GM21576 (cell line): ENCODE measurements at regions not wholly inside any gene's neighbourhood (a gene's known extent, or its start where the extent isn't known, plus 50 kb on each side); places are given as distances from the start of the nearest gene placed in this dataset.
A peak's percentile ranks its signal among the peaks of the same experiment; 100 is the strongest.

Source experiments
- ATAC-seq: cut with Tn5 transposase; IDR thresholded peaks from one replicate; pipeline ENCODE4 v1.9.1; 2021; ENCODE audit warnings: mild to moderate bottlenecking, moderate library complexity; ENCODE audit not compliant: unreplicated experiment

DNA sequence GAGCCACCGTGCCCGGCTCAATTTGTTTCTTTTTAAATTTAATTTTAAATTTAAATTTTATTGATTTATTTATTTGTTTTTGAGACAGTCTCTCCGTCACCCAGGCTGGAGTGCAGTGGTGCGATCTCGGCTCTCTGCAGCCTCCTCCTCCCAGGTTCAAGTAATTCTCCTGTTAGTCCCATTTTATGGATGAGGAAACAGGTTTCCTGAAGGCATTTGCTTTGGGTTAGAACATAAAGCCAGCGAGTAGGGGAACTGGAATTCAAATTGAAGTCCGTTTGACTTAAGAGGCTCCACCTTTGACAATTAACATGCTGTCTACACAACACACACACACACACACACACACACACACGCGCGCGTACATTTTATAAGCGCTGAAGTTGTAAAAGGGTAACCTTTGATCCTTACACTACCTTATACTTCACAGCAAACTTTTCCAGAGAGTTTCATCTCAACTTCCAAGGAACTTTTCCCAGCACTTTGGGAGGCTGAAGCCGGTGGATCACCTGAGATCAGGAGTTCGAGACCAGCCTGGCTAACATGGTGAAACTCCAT lies 232.0 kb downstream of the BCAS1 start:
- ATAC-seq = no peak

DNA sequence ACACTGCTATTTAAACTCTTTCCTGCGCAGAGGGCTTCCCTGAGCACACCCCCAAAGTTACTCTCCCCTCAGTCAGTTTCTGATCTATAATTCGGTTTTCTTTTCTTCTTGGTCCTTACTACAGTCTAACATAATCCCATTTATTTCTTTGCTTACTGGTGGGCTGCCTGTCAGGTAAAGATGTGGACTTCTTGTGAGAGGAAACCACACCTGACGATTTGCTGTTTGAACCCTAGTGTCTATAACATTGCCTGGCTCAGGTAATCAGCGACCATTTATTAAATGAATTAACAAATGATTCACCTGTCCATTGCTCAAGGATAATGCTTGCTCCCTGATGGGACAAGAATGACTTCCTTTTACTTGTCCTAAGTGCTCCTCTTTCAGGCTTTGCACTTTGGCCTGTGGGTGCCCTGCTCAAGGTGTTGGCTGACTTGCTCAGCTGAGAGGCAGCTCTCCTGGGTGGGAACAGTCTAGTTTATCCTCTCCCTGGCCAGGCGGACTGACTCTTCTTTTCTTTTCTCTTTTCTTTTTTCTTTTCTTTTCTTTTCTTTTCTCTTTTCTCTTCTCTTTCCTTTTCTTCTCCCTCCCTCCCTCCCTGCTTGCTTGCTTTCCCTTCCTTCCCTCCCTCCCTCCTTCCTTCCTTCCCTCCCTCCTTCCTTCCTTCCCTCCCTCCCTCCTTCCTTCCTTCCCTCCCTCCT lies 233.1 kb downstream of the BCAS1 start:
- no peak for ATAC-seq

DNA sequence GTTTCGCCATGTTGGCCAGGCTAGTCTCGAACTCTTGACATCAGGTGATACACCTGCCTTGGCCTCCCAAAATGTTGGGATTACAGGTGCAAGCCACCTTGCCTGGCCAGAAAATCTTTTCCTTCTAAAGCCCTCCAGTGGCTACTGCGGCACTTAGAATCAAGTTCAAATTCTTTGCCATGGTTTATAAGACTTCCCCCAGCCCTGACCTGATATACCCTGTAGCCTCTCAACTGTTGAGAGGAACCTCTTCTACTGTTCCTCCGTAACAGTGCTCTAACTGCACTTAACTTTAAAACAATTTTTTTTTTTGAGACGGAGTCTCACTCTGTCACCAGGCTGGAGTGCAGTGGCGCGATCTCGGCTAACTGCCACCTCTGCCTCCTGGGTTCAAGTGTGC lies 235.6 kb downstream of the BCAS1 start:
- no peak for ATAC-seq

DNA sequence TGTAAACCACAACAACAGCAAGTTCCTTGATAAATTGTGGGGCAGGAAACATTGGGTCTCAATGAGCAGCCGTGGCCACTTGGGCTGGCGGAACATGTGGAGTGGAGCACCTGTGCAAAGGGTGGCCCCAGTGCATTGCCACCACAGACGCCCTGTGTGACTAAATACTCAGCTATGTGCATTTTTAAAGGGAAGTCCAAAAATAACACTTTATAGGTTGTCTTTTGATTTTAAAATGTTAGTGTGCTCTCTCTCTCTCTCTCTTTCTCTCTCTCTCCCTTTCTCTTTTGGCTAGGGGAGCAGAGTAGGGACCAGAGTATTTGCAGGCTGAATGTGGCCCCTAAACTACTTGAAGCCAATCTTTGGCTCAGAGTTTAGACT lies 236.3 kb downstream of the BCAS1 start:
- ATAC-seq = no peak

DNA sequence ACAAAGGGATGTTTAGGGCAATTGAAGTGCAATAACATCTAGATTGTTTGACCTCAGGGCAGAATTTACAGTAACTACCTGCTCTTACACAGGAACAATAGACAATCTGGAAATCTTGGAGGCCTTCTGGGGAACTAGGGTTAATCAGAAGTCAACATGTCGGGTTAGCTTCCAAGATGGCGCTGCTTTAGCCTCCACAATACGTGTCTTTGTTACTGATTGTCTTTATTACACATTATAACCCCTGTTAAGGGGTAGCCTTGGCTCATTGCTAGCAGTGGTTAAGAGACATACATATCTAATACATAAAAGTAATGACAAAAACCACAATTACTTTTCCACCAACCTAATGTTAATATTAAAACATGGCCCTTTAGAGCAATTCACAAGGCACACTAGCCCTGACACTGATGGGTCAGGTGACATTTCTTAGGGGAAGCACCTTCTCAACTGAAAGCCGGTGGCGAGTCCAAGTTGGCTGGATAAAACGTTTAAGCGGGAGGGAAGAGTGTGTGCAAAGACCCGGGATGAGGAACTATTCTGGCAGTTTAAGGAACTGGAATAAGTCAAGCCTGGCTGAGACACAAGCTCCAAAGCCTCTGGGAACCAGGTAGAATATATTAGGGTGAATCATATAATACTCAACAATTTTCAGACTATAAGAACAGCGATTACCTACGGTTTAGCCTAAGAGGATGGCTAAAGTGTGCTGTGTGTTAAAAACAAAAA lies 236.9 kb downstream of the BCAS1 start:
- no peak for ATAC-seq

DNA sequence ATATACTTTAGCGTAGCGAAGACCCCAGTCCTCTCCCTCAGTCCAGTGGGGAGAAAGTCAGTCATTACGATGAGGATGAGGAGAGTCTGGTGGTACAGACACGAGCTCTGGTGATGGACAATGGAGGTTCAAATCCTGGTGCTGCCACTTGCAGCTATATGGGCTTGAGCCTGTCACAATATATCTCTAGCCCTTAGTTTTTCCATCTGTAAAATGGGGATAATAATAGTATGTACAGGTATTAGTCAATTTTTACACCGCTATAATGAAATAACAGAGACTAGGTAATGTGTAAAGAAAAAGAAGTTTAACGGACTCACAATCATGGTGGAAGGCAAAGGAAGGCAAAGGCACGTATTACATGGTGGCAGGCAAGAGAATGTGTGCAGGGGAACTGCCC lies 237.9 kb downstream of the BCAS1 start:
- no peak for ATAC-seq

DNA sequence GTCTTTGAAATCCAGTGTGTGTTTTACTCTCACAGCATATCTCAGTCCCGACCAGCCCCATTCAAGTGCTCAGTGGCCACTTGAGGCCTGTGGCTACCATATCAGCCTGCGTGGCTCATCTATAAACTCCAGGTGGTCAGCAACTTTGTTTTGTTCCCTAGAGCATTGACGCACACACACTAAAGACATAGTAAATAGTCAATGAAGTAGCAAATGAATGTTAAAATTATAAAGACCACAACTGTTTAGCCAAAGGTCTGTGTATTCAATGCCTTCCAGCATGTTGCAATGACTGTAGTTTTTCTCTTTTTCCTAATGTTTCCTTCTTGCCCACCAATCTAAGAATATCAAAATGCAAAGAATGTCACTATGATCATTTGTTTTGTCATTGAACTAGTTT lies 238.2 kb upstream of the ZNF217 start:
- ATAC-seq = no peak

DNA sequence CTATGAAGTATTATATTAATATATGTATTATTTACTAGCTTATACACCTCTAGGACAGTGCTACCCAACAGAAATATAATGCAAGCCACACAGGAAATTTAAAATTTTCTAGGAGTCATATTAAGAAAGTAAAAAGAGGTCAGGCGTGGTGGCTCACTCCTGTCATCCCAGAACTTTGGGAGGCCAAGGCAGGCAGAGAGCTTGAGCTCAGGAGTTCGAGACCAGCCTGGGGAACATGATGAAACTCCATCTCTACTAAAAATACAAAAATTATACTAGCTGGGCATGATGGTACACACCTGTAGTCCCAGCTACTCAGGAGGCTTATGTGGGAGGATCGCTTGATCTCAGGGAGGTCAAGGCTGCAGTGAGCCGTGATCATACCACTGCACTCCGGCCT lies 237.6 kb upstream of the ZNF217 start:
- ATAC-seq = no peak

DNA sequence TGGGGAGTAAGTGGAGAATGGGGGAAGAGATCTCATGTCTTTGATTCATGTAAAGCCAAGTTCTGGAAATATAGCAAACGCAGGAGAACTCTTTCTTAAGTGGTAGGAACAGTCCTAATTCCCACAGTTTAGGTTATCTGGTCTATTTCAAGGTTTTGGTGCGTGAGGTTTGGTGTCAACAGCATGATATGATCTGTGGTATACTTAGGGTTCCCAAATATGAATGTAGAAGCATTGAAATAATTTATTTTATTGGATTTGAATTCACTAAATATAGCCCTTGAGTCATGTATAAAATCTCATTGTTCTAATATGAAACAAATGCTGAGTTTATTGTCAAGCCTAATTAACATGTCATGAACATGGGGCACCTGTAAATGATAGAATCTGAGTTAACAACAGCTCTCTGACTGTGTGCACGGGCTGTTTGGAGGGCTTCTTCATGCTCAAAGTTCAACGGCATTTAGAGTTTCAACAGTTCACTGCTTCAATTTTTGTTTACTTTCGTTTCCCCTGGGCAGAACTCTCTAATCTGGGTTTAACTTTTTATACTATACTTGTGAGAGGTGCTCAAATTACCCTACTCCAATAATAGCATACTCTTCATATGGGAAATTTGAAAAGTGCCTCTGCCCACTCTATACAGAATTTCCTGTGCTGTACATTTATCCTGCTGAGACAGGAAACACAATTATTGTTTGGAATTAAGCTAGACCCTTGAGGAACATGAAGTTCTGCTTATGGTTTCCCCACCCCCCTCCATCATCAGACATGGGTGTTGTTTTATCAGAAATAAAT lies 236.3 kb upstream of the ZNF217 start:
- ATAC-seq = peak; percentile 45

DNA sequence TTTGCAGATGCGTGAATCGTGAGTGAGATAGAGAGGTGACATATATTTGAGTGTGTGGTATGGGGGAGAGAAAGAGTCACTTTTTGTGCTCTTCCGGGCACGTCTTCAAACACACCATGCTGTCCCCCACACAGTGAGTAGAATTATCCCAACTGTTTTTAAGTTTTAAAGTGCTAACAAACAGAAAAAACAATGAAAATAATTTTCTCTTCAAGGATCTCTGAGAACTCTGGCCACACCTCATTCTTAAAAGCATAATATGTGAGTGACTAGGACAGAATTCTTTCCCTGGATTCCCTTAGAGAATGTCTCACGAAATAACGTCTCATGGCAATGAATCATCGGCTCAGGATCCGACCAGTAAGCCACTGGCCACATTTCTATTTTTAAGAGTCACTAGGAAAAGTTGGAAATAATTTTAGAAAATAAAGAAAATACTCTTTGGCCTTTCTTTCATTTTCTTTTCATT lies 235.7 kb upstream of the ZNF217 start:
- ATAC-seq = no peak

DNA sequence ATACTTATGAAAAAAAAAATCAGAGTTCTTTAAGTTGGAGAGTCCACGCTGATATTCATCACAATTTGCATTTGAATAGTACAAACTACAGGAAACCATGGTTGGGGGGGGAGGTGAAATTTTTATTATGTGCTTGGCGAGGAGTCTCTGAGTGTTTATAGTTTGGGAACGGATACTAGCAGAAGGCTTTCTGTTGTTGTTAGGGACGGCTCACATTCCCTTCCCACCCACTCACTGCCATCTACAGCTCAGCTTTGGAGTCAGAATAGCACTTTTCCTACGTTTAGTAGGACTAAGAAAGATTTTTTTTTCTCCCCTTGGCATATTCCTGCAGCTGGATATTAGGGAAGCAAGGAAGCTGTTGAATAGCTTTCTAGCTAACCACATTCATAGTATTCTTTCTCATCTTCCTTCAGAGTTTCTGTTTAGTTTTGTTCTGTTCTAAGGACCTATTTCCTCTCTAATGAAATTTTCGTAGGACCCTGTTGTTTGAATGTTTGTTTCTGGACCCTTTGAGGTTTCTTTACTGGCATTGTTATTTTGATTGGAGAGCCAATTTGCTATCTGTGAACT lies 235.1 kb upstream of the ZNF217 start:
- no peak for ATAC-seq

DNA sequence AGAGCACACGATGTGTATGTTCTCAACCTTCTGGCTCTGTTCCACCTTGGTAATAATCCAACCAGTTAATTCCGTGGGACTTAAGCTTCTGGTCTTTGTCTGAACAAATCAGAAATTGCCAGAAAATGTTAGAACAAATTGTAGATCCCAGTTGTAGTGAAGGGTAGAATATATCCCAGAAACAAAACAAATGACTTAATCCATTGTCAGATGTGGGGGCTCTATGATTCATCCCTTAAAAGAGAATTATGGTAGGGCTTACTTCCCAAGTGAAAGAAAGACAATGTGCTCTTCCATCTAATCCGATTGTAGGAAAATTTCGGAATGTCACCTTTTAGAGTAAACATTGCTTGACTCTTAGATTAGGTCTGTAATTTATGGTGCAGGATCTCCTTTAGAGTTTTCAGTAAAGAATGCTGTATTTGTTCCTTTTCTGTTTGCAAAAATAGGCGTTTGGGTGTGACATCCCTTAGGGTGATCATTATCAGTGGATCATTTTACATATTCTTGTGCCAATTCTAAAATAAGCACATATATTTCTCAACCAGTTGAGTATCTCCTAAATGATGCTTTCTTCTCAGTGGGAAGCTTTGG lies 234.5 kb upstream of the ZNF217 start:
- ATAC-seq = no peak

DNA sequence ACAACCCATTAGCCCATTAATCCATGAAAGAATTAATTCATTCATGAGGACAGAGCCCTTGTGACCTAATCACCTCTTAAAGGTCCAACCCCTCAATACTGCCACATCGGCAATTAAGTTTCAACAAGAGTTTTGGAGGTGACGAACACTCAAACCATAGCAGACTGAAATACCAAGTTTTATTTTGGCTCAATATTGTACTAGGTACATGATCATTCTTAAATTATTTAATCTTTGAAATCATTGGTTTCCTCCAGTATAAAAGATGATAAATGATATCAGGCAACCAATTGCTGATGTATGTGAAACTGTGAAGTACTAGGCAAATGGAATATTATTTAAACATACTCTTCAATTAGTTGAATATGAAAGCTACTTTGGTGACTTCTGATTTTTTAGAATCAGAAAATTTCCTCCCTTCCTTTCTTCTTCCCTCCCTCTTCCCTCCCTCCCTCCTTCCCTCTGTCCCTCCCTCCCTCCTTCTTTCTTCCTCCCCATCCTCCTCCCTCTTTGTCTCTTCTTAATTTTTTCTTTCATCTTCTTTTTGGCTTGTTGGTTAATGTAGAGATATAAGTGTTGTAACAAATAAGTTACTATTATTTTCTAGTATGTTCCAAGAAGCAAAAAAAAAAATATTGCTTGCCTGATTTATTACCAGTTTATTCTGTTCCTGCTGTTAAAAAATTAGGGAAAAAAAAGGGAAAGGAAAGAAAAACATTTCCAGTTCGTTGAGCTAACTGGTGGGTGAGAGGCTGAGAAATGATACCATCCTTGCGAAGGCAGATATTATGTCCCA lies 233.9 kb upstream of the ZNF217 start:
- no peak for ATAC-seq

DNA sequence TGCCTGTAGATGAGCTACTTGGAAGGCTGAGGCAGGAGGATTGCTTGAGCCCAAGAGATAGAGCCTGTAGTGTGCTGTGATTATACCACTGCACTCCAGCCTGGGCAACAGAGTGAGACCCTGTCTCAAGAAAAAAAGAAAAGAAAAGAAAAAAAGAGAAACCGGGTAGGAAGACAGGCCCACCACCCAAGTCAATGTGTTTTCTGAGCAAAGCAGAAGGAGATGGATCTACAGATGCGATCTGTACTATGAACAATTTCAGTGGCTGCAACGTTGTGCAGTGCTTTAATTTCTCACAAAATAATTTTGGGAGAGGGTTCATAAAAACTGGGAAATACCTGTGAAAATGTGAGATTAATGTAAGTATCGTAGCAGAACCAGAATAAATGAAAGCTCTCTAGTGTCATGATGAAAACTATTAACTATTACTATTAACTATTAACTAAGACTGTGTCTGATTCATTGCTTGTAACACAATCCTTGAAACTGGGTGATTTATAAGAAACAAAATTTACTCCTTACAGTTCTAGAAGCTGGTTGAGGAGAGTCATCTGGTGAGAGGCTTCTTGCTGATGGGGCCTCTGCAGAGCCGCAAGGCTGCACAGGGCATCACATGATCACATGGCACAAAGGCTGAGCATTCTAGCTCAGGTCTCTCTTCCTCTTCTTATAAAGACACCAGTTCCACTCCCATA lies 233.1 kb upstream of the ZNF217 start:
- peak; percentile 77 for ATAC-seq

DNA sequence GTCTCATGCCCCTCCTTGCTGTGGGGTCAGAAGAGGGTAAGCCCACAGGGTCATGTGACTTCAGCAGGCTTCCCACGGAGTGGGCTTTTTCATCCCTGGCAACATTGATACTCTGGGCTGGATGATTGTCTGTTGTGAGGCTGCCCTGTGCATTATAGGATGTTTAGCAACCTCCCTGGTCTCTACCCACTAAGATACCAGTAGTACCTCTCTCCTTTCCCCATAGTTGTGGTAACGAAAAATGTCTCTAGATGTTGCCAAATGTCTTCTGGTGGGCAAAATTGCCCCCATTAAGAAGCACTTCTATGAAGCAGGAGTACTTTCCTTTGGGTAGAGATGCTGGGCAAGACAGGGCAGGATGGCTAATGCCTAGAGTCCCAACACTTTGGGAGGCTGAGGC lies 232.5 kb upstream of the ZNF217 start:
- ATAC-seq = no peak

DNA sequence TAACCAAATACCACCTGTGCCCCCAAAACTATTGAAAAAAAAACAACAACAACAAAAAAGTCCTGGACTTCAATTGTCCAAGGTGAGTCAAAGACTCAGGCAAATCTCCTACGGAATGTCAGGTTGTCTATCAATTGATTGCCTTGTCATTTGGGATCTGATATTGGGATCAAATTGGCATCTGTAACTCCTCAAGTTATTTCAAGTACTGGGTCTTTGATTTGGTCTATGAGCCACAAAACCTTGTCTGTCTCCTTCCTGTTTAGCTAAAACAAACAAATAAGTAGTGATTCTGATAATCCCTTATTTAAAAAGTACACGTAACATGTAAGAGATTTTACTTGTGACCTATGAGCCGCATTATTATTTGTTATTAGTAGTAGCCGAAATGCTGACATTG lies 231.6 kb upstream of the ZNF217 start:
- no peak for ATAC-seq

DNA sequence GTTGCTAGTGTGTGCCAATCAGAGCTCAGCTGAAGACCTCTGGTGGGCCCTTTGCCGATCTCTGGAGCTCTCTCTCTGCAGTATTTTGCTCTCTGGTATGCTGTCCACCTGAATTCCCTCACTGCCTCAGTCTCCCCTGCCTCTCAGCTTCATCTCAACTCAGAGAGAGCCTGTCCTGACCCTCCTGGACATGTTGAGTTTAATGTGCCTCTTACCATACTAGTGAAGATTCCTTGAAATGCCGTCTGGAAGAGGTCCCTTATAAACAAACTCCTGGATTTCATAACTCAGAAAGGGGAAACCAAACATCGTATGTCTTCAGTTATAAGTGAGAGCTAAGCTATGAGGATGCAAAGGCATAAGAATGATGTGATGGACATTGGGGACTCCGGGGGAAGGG lies 231.1 kb upstream of the ZNF217 start:
- ATAC-seq = no peak

DNA sequence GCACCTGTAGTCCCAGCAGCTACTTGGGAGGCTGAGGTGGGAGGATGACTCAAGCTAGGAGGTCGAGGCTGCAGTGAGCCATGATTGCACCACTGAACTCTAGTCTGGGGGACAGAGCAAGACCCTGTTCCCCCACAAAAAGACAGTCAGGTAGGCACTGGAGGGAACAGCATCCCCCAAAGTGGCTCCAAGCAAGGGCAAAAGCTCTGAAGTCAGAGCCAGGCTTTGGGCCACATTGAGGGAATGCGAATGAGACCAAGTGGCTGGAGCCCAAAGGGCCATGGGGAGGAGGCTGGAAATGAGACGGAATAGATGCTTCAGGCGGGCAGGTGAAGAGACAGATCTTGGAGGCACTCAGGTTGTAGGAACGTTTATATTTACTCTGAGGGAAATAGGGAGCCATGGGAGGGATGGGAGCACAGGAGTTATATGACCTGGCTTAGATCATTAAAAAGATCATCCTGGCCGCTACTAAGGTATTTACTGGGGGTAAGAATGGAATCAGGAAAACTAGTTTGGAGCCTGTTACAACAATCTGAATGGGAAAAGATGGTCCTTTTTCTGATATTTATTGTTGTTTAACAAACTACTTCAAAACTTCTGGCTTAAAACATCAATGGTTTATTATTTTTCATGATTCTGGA lies 229.6 kb upstream of the ZNF217 start:
- ATAC-seq = no peak

DNA sequence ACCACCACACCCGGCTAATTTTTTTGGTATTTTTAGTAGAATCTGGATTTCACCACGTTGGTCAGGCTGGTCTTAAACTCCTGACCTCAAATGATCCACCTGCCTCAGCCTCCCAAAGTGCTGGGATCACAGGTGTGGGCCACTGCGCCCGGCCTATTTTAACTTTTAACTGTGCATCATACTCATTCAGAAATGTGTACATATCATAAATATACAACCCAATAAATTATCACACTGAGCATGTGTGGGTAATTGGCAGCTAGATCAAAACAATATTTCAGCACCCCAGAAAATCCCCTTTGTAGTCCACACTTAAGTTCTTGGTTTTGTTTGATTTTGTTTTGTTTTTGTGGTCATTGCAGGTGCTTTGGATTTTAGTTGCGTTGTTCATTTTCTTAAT lies 228.9 kb upstream of the ZNF217 start:
- no peak for ATAC-seq
